ENCODE measurements at regions not wholly inside any gene's neighbourhood (a gene's known extent, or its start where the extent isn't known, plus 50 kb on each side); places are given as distances from the start of the nearest gene placed in this dataset.
A peak's percentile ranks its signal among the peaks of the same experiment; 100 is the strongest.

DNA sequence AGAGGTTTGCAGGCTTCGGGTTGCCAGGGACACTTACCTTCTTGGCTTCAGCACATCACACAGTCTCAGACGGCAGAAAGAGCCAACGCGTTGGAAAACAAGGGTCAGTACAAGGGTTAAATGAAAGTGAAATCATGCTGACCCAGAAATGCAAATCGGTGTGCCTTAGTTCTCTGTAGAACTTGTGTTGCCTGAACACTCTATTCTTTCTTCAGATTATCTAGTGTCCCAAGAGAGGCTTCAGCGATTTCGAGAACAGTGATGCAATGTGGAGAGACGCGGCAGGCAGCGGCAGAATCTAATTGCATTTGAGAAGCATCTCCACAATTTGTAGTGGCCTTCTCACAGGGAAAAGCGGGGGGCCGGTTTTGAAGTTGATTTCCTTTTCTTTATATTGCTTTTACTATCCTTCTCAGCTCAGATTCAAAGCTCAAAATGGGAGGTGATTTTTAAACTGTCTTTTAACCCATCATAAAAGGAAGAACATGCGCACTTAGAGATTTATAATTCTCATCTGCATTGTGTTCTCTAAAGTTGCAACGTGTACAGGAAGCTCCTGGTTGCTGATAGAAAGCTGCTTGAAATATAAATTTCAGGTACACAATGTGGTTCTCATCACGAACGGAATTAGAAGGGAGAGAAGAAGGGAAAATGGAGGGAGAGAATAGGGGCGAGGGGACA is 67.8 kb upstream of the EGLN3 start:
- intact Hi-C loops (cut with DNase I) = no loop called here
- no peak for FAIRE-seq

DNA sequence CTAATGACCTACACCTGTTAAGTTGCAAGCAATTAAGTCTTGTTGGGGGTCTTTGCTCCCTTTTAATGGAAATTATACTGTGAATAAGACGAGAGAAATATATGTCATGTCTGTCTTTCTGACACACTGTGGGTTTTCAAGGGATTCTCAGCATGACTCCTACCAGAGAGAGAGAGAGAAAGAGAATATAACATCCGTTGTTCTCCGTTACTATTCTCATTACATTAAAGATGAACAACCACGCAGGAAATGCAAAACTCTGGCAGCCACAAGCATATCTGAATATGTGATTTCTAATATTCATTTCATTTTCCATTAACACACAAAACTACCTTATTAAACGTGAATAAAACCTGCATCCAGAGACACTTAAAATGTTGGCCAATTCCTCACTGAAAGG is 67.3 kb upstream of the EGLN3 start:
- Histone ChIP-seq H3K4me1 (ENCODE audit: control insufficient read depth in 2 of 3, insufficient read depth in 2 of 3, low read depth in 1 of 3, low read length in 3 of 3) (no peaks in the 10 kb centered on the region), H3K27ac (ENCODE audit: low read depth in 2 of 2, low read length in 2 of 2) (no peak overlapping the region), H3K4me3 (ENCODE audit: low read length in 3 of 3) (peak overlapping the region in 1 of 3 donors; percentile 5), H3K9ac (ENCODE audit: low read length in 3 of 3) (no peak overlapping the region), H3K36me3 (ENCODE audit: control insufficient read depth in 2 of 3, insufficient read depth in 3 of 3, low read length in 3 of 3) (no peaks in the 10 kb centered on the region), H3K9me3 (ENCODE audit: control insufficient read depth in 2 of 3, insufficient read depth in 1 of 3, low read length in 3 of 3) (no peaks in the 10 kb centered on the region), H3K27me3 (ENCODE audit: control insufficient read depth, insufficient read depth, low read length) (no peaks in the 10 kb centered on the region)
- TF ChIP-seq, protein P1, sequence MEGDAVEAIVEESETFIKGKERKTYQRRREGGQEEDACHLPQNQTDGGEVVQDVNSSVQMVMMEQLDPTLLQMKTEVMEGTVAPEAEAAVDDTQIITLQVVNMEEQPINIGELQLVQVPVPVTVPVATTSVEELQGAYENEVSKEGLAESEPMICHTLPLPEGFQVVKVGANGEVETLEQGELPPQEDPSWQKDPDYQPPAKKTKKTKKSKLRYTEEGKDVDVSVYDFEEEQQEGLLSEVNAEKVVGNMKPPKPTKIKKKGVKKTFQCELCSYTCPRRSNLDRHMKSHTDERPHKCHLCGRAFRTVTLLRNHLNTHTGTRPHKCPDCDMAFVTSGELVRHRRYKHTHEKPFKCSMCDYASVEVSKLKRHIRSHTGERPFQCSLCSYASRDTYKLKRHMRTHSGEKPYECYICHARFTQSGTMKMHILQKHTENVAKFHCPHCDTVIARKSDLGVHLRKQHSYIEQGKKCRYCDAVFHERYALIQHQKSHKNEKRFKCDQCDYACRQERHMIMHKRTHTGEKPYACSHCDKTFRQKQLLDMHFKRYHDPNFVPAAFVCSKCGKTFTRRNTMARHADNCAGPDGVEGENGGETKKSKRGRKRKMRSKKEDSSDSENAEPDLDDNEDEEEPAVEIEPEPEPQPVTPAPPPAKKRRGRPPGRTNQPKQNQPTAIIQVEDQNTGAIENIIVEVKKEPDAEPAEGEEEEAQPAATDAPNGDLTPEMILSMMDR (IDR thresholded peaks at IDR 0.05; ENCODE audit: borderline replicate concordance, extremely low read depth, insufficient read depth) = no peak
- intact Hi-C loops (cut with DNase I) = no loop called here
- DNase-seq = no peak
- FAIRE-seq = no peak

More for the DNA sequence above, 67.8 kb upstream of the EGLN3 start:
- Histone ChIP-seq H3K9ac (ENCODE audit: low read length in 3 of 3) (no peak overlapping the region), H3K36me3 (ENCODE audit: control insufficient read depth in 2 of 3, insufficient read depth in 3 of 3, low read length in 3 of 3) (no peaks in the 10 kb centered on the region), H3K9me3 (ENCODE audit: control insufficient read depth in 2 of 3, insufficient read depth in 1 of 3, low read length in 3 of 3) (no peaks in the 10 kb centered on the region), H3K4me3 (ENCODE audit: low read length in 3 of 3) (peak overlapping the region in 1 of 3 donors; percentile 5), H3K27me3 (ENCODE audit: control insufficient read depth, insufficient read depth, low read length) (no peaks in the 10 kb centered on the region), H3K4me1 (ENCODE audit: control insufficient read depth in 2 of 3, insufficient read depth in 2 of 3, low read depth in 1 of 3, low read length in 3 of 3) (no peaks in the 10 kb centered on the region), H3K27ac (ENCODE audit: low read depth in 2 of 2, low read length in 2 of 2) (no peak overlapping the region)
- TF ChIP-seq, protein P1 (IDR thresholded peaks at IDR 0.05; ENCODE audit: borderline replicate concordance, extremely low read depth, insufficient read depth) = no peak
- no peak for DNase-seq

DNA sequence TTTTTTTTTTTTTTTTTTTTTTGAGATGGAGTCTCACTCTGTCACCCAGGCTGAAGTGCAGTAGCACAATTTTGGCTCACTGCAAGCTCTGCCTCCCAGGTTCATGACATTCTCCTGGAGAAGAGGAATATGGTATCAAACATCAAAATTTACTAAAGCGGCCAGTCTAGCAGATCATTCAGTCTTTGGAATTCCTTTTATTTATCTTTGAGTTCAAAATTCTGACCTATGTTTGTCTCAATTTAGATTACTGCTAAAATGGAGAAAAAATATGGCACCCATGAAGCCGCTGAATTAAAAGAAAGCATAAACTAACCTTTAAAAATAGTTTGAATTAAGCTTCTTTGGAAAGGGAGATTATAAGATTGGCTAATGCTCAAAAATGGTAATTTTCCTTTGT is 64.5 kb upstream of the EGLN3 start:
- TF ChIP-seq, protein P1 (IDR thresholded peaks at IDR 0.05; ENCODE audit: borderline replicate concordance, extremely low read depth, insufficient read depth) = no peak
- FAIRE-seq = no peak
- no peak overlapping the region for H3K27ac ChIP-seq (ENCODE audit: low read depth in 2 of 2, low read length in 2 of 2)

DNA sequence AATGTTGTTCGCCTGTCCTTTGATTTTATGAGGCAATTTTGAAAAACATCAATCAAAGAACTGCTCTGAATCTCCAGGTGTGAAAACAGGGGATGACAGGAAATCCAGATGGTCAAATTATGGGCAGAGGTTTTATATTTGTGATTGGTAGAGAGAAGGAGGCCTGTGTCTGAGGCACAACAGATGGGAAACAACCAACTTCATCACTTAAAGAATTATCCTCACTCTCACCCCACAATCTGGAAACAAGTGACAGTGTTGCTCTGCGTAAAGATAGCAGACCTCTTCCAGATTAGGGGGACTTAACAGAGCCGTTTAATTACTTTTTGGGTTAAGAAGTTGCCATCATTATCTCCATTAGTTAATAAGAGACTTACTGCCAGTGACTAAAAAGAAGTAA is 64.1 kb upstream of the EGLN3 start:
- Histone ChIP-seq H3K9ac (ENCODE audit: low read length in 3 of 3) (no peak overlapping the region), H3K9me3 (ENCODE audit: control insufficient read depth in 2 of 3, insufficient read depth in 1 of 3, low read length in 3 of 3) (no peaks in the 10 kb centered on the region), H3K4me1 (ENCODE audit: control insufficient read depth in 2 of 3, insufficient read depth in 2 of 3, low read depth in 1 of 3, low read length in 3 of 3) (no peaks in the 10 kb centered on the region), H3K27ac (ENCODE audit: low read depth in 2 of 2, low read length in 2 of 2) (no peak overlapping the region), H3K27me3 (ENCODE audit: control insufficient read depth, insufficient read depth, low read length) (no peaks in the 10 kb centered on the region), H3K4me3 (ENCODE audit: low read length in 3 of 3) (no peak overlapping the region), H3K36me3 (ENCODE audit: control insufficient read depth in 2 of 3, insufficient read depth in 3 of 3, low read length in 3 of 3) (no peaks in the 10 kb centered on the region)
- FAIRE-seq = no peak
- intact Hi-C loops (cut with DNase I) = no loop called here
- TF ChIP-seq, protein P1 (IDR thresholded peaks at IDR 0.05; ENCODE audit: borderline replicate concordance, extremely low read depth, insufficient read depth) = no peak
- no peak for DNase-seq

More for the DNA sequence above, 64.5 kb upstream of the EGLN3 start:
- Histone ChIP-seq H3K9me3 (ENCODE audit: control insufficient read depth in 2 of 3, insufficient read depth in 1 of 3, low read length in 3 of 3) (no peaks in the 10 kb centered on the region), H3K27me3 (ENCODE audit: control insufficient read depth, insufficient read depth, low read length) (no peaks in the 10 kb centered on the region), H3K9ac (ENCODE audit: low read length in 3 of 3) (no peak overlapping the region), H3K4me3 (ENCODE audit: low read length in 3 of 3) (no peak overlapping the region), H3K36me3 (ENCODE audit: control insufficient read depth in 2 of 3, insufficient read depth in 3 of 3, low read length in 3 of 3) (no peaks in the 10 kb centered on the region), H3K4me1 (ENCODE audit: control insufficient read depth in 2 of 3, insufficient read depth in 2 of 3, low read depth in 1 of 3, low read length in 3 of 3) (no peaks in the 10 kb centered on the region)
- intact Hi-C loops (cut with DNase I) = no loop called here
- no peak for DNase-seq
